PC-3 (cell line): ENCODE measurements at regions not wholly inside any gene's neighbourhood (a gene's known extent, or its start where the extent isn't known, plus 50 kb on each side); places are given as distances from the start of the nearest gene placed in this dataset.

Experiments used
- ATAC-seq: fragments of 200-7000 bp; cut with Tn5 transposase; 2 replicates; pipeline ENCODE4 v1.9.1; 2020; ENCODE audit warnings: mild to moderate bottlenecking, moderate library complexity
- BruUV-seq: library from RNA; stranded (reverse); fragments of 400-500 nt; replicated peaks from 2 replicates; lab custom pipeline; 2021; lab: Mats Ljungman, UMichigan
- CTCF ChIA-PET: fragments of 300-600 bp; sonication (Branson Sonifier 250); formaldehyde crosslinking; loops from one replicate; lab custom pipeline; 2022; ENCODE audit warnings: antibody characterized with exemption; lab: Charles Lee
- POLR2A ChIA-PET: fragments of 300-600 bp; sonication (Branson Sonifier 250); formaldehyde crosslinking; loops from one replicate; lab custom pipeline; 2022; ENCODE audit warnings: antibody characterized with exemption; ENCODE audit not compliant: unreplicated experiment; lab: Charles Lee
- DNase-seq: peaks from one replicate; pipeline ENCODE4 v3.0.0-alpha.2; 2015
- H2AFZ ChIP-seq: fragments of 300-600 bp; sonication (generic); 2 replicates; pipeline ENCODE4 v1.6.0; 2016; ENCODE audit warnings: antibody characterized with exemption, low read length
- H3F3A ChIP-seq: fragments of 300-600 bp; sonication (generic); one replicate; pipeline ENCODE4 v1.6.0; 2017; ENCODE audit warnings: antibody characterized with exemption, low read length, control low read depth, mild to moderate bottlenecking; ENCODE audit not compliant: unreplicated experiment
- H3K27ac ChIP-seq: fragments of 300-600 bp; sonication (generic); 2 replicates; pipeline ENCODE4 v1.5.1; 2016; ENCODE audit warnings: mild to moderate bottlenecking, low read length
- H3K27me3 ChIP-seq: fragments of 300-600 bp; sonication (generic); 2 replicates; pipeline ENCODE4 v1.6.1; 2016; ENCODE audit warnings: low read length, mixed read lengths
- H3K36me3 ChIP-seq: fragments of 300-600 bp; sonication (generic); 2 replicates; pipeline ENCODE4 v1.6.1; 2016; ENCODE audit warnings: low read depth, mixed run types, low read length, mixed read lengths
- H3K4me1 ChIP-seq: fragments of 300-600 bp; sonication (generic); 2 replicates; pipeline ENCODE4 v1.5.1; 2016; ENCODE audit warnings: low read length; ENCODE audit not compliant: insufficient read depth
- H3K4me2 ChIP-seq: fragments of 300-600 bp; sonication (generic); 2 replicates; pipeline ENCODE4 v1.6.0; 2016; ENCODE audit warnings: low read length
- H3K4me3 ChIP-seq: fragments of 300-600 bp; sonication (generic); 2 replicates; pipeline ENCODE4 v1.5.1; 2016; ENCODE audit warnings: mild to moderate bottlenecking, low read length, mixed read lengths
- H3K79me2 ChIP-seq: fragments of 300-600 bp; sonication (generic); 2 replicates; pipeline ENCODE4 v1.6.1; 2017; ENCODE audit warnings: low read length, mixed read lengths
- H3K9ac ChIP-seq: fragments of 300-600 bp; sonication (generic); 2 replicates; pipeline ENCODE4 v1.6.0; 2016; ENCODE audit warnings: mild to moderate bottlenecking, low read length
- H3K9me2 ChIP-seq: fragments of 300-600 bp; sonication (generic); replicated peaks from 2 replicates; pipeline ENCODE4 v1.6.1; 2016; ENCODE audit warnings: mixed run types, low read length, mixed read lengths
- H3K9me3 ChIP-seq: fragments of 300-600 bp; sonication (generic); 2 replicates; pipeline ENCODE4 v1.6.1; 2016; ENCODE audit warnings: low read length, mixed read lengths
- H4K20me1 ChIP-seq: fragments of 300-600 bp; sonication (generic); 2 replicates; pipeline ENCODE4 v1.6.1; 2016; ENCODE audit warnings: low read length, mixed read lengths
- EZH2 ChIP-seq: fragments of 300-600 bp; sonication (generic); IDR thresholded peaks from one replicate; pipeline ENCODE4 v1.6.1; 2017; ENCODE audit warnings: antibody characterized with exemption, mild to moderate bottlenecking, low read length; ENCODE audit not compliant: unreplicated experiment
- EZH2phosphoT487 ChIP-seq: fragments of 300-600 bp; sonication (generic); IDR thresholded peaks from 2 replicates; pipeline ENCODE4 v1.6.1; 2018; ENCODE audit warnings: mild to moderate bottlenecking, antibody characterized with exemption, low read length, borderline replicate concordance
- intact Hi-C: fragments of 100-400 bp; cut with micrococcal nuclease; formaldehyde crosslinking; loops from 2 replicates; pipeline ENCODE4 v1.9.0; 2023
- TF ChIP-seq, protein P1 (sequence below): fragments of 300-600 bp; sonication (generic); conservative IDR thresholded peaks from 2 replicates; pipeline ENCODE4 v1.5.1; 2017; ENCODE audit warnings: antibody characterized with exemption, low read depth, mild to moderate bottlenecking, low read length

DNA sequence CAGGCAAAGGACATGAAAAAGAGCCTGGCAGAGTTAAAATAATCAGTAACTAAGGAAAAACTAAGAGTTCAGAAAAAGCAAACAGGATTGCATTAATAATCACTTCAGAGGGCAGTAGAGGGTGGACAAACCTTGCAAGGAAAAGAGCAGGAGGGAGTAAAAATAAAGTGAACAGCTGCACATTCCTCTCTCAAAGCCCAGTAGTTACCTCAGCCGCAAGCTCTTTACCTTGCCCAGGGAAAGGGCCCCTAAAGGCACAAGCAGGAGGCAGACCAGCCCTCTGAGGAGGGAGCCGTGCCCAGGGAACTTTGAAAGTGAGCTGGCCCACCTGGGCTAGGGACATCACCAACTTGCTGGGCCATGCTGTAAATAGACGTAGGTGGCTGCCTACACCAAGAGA is 196.9 kb downstream of the C1D start:
- no peak for TF ChIP-seq EZH2
- TF ChIP-seq, protein P1, sequence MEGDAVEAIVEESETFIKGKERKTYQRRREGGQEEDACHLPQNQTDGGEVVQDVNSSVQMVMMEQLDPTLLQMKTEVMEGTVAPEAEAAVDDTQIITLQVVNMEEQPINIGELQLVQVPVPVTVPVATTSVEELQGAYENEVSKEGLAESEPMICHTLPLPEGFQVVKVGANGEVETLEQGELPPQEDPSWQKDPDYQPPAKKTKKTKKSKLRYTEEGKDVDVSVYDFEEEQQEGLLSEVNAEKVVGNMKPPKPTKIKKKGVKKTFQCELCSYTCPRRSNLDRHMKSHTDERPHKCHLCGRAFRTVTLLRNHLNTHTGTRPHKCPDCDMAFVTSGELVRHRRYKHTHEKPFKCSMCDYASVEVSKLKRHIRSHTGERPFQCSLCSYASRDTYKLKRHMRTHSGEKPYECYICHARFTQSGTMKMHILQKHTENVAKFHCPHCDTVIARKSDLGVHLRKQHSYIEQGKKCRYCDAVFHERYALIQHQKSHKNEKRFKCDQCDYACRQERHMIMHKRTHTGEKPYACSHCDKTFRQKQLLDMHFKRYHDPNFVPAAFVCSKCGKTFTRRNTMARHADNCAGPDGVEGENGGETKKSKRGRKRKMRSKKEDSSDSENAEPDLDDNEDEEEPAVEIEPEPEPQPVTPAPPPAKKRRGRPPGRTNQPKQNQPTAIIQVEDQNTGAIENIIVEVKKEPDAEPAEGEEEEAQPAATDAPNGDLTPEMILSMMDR: no peak
- TF ChIP-seq EZH2phosphoT487: no peak
- POLR2A ChIA-PET: no interaction called here

DNA sequence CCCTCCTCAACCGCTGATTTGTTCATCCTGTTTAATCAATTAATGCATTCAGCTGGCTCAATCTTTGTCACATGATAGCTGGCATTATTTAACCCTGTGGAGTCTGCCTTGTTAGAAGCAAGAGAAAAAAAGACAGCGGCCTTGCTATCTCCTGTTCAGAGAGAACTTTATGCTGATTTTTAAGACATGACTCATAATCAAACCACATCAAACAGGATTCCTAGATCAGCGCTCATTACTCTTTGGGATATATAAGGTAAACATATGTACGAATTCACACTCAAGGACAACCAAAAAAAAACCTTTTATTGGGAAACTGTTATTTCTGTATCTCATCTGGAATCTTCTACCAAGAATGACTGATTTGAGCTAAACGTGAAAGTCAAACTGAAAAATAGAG is 195.1 kb downstream of the C1D start:
- POLR2A ChIA-PET: no interaction called here
- Histone ChIP-seq H3K27ac (no peak overlapping the region), H3K9me3 (no peaks in the 10 kb centered on the region)

More for the DNA sequence above, 196.9 kb downstream of the C1D start:
- ATAC-seq (no peak), DNase-seq (no peak)
- intact Hi-C loops: no loop called here
- Histone ChIP-seq H3K9ac (no peak overlapping the region), H3K36me3 (no peaks in the 10 kb centered on the region), H3K27me3 (no peaks in the 10 kb centered on the region), H2AFZ (no peak overlapping the region), H3K4me2 (no peak overlapping the region), H3K4me1 (peaks cover 12% of the 10 kb centered on the region), H3K27ac (no peak overlapping the region), H3K4me3 (no peak overlapping the region), H4K20me1 (no peaks in the 10 kb centered on the region), H3K79me2 (no peaks in the 10 kb centered on the region), H3K9me3 (no peaks in the 10 kb centered on the region), H3K9me2 (no peaks in the 10 kb centered on the region), H3F3A (no peaks in the 10 kb centered on the region)
- no TSS peak for BruUV-seq
- CTCF ChIA-PET: no interaction called here

More for the DNA sequence above, 195.1 kb downstream of the C1D start:
- Histone ChIP-seq H2AFZ (no peak overlapping the region), H3K27me3 (no peaks in the 10 kb centered on the region), H3F3A (no peaks in the 10 kb centered on the region), H3K4me3 (no peak overlapping the region), H3K9ac (no peak overlapping the region), H3K9me2 (no peaks in the 10 kb centered on the region), H3K79me2 (no peaks in the 10 kb centered on the region), H4K20me1 (no peaks in the 10 kb centered on the region), H3K4me2 (peak overlapping the region; percentile 28), H3K4me1 (peaks cover 30% of the 10 kb centered on the region), H3K36me3 (no peaks in the 10 kb centered on the region)
- ATAC-seq (peak; percentile 65), DNase-seq (peak; percentile 75)
- CTCF ChIA-PET: no interaction called here
- intact Hi-C loops: no loop called here
- TF ChIP-seq EZH2phosphoT487 (no peak), EZH2 (no peak)
- TF ChIP-seq, protein P1: no peak
- no TSS peak for BruUV-seq
